ENCODE measurements at regions not wholly inside any gene's neighbourhood (a gene's known extent, or its start where the extent isn't known, plus 50 kb on each side); places are given as distances from the start of the nearest gene placed in this dataset.
"Not testable (repeated sequence)": the region's sequence is repeated elsewhere in the genome, so short reads cannot be mapped to it uniquely, and the experiment has no call there.

DNA sequence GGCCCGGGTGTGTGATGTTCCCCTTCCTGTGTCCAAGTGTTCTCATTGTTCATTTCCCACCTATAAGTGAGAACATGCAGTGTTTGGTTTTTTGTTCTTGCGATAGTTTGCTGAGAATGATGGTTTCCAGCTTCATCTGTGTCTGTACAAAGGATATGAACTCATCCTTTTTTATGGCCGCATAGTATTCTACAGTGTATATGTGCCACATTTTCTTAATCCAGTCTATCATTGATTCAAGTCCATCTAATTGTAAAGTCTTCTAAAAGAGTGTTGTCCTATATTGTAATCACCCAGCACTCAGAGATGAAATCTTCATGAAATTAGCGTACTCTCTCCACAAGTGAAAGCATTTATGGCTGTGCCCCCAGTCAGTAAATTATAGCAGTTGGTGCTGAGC, 1096.6 kb downstream of the UQCRFS1 start:
- not testable (repeated sequence) for DNase-seq

DNA sequence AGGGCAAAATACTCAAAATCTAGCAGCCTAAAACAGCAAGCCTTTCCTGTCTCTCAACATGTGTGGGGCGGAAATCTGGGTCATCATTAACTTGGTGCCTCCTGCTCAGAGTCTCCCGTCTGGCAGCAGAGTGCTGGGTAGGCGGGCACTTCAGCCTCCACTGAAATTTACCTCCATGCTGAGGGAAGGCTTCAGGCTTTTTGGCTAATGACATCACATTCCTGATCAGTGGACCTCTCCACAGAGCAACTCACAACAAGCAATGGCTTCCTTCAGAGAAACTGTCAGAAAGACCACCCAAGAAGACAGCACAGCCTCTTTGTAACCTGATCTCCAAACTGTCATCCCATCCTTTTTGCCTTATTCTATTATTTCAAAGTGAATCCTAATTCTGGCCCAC, 1109.0 kb downstream of the UQCRFS1 start:
- no peak for DNase-seq

DNA sequence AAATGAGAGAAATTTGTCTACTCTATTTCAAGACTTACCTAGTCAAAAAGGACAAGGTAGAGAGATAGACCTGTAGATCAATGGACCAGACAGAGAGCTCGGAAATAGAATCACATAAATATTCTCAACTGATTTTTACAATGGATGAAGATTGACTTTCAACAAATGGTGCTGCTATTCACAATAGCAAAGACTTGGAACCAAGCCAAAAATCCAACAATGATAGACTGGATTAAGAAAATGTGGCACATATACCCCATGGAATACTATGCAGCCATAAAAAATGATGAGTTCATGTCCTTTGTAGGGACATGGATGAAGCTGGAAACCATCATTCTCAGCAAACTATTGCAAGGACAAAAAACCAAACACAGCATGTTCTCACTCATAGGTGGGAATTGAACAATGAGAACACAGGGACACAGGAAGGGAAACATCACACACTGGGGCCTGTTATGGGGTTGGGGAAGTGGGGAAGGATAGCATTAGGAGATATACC, 1128.2 kb downstream of the UQCRFS1 start:
- not testable (repeated sequence) for DNase-seq

DNA sequence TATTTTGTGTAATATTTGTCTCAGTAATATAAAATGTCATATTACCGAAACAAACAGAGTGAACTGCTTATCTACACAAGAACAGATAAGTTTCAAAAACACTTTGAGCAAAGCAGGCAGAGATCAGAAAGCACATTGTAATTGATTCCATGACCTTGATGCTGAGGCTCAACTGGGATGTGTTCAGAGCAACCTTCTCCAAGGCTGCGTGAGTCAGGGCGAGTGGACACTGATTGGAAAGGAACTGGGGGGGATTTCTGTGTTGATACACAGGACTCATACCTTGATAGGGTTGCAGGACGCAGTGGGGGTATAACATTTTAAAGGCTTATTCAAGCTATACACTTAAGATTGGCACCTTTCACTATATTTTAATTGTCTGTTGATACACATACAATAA, 1136.3 kb downstream of the UQCRFS1 start:
- DNase-seq = no peak

DNA sequence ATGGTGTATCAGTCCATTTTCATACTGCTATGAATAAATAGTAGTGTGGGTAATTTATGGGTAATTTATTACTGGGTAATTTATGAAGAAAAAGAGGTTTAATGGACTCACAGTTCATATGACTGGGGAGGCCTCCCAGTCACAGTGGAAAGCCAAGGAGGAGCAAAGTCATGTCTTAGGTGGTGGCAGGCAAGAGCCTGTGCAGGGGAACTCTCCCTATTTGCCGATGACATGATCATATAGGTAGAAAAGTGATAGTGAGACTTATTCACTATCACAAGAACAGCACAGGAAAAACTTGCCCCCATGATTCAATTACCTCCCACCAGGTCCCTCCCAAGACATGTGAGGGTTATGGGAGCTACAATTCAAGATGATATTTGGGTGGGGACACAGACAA, 1137.7 kb downstream of the UQCRFS1 start:
- no peak for DNase-seq

DNA sequence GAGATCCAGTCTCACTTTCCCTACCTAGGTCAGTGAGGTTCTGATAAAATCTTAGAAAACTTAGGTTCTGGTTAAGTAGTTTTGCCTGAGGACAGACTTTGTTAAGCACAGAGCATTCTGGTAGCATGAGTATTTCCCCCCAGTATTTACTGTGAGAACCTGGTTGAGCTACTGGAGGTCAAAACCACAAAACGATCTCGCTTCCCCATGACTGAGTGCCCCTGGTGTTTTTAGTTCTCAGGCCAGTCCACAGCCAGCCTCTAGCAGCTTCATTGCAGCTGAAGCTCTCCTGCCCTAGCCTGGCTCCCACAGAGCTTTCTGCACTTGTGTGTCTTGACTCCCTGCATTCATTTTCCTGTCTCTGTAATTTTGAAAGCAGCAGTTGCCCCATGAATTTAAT, 1138.2 kb downstream of the UQCRFS1 start:
- no peak for DNase-seq

DNA sequence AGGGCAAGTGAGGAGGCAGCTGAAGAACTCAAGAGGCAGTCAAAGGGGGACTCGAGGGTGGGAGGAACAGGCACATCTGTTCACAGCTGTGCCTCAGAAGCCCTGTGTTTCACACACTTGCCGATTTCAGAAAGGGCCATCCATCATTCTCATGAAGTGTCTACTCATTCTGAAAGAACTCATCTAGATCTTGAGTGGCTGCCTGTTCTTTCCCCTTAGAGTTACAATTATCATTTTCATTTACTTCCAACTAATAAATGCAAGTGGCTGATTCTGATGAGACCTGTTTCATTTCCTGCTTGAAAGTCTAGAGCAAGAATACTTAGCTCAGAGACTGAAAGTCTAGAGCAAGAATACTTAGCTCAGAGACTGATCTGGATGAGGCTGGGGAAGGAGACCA, 1145.1 kb downstream of the UQCRFS1 start:
- DNase-seq = no peak

DNA sequence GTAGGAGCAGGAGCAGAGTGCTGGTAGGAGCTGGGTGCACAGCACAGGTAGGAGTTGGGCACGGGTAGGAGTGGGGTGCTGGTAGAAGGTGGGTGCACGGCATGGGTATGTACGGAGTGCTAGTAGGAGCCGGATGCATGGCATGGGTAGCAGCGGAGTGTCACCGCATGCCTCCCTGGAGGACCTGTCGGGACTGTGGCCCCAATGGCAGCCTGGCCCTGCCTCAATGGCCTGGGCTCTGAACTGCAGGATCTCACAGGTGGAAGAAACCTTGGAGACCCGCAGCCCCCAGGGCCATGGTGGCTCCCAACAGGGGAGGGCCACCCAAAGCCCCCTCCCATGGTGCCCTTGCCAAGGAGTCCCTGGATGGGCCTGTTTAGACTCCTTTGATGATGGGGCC, 1146.0 kb downstream of the UQCRFS1 start:
- DNase-seq = no peak

DNA sequence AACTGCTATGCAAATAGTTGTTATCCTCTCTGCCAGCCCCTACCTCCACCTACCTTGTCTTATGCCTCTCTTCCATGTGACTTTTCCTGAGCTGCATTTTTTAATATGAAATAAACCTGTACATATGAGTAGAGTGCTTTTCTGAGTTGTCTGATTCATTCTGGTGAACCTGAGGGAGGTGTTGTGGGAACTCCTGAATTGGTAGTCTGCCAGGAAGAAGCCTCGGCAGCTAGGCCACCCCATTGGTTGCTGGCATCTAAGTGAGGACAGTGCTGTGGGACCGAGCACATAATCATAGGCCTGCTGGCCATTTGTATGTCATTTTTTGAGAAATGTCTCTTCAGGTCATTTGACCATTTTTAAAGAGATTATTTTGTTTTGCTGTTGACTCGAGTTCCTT, 1146.8 kb downstream of the UQCRFS1 start:
- DNase-seq = no peak

DNA sequence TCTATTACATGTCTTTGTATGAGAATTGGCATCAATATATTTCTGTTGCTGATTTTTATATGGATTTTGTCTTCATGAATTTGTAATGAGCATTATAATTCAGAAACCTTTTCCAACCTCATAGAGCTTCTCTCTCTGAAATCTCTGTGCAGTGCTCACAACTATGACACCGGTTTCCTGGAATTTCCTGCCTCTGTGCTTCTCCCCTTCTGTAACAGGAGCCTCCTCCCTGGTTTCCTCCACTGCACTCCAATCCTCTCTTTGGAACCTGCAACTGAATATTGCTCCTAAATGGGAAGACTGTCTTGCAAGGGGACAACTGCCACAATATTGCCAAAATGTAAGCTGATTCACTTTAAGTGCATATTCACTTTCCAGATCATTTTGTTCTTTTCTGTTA, 1147.9 kb downstream of the UQCRFS1 start:
- DNase-seq = no peak

DNA sequence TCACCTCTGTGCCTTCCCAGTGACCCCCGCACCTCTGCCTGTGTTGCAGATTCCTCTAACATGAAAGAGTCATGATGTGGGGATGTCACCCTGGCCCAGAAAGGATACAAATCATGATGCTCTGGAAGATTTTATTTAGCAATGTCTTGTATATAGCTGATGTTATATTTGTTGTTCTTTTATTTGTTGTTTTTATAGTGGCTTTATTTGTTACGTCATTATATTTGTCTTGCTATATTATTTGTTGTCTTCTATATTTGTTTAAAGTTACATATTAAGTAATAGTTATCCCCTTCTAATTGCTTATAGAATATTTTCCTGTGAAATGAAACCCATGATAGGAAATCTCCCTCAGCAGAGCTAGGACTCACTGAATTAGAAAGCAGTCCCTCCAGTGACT, 1149.2 kb downstream of the UQCRFS1 start:
- no peak for DNase-seq

DNA sequence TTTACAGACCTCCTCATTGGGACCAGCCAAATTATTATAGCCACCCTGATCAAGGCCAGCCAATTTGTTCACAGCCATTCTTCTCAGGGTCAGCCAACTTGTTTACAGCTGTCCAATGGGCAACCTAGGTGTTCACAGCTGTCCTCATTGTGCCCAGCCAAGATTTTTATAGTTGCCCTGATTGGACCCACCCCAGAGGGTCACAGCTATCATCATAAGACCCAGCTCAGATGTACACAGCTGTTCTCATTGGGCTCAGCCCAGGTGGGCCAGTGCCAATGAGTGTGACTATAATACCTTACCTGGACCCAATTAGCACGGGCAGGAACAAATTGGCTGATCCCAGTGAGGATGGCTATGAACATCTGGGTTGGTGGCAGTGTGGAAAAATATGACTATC, 1151.8 kb downstream of the UQCRFS1 start:
- DNase-seq = no peak

DNA sequence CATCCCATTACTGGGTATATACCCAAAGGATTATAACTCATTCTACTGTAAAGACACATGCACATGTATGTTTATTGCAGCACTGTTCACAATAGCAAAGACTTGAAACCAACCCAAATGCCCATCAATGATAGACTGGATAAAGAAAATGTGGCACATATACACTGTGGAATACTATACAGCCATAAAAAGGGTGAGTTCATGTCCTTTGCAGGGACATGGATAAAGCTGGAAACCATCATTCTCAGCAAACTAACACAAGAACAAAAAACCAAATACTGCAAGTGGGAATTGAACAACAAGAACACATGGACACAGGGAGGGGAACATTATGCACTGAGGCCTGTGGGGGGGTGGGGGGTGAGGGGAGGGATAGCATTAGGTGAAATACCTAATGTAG, 1155.9 kb downstream of the UQCRFS1 start:
- DNase-seq = not testable (repeated sequence)

DNA sequence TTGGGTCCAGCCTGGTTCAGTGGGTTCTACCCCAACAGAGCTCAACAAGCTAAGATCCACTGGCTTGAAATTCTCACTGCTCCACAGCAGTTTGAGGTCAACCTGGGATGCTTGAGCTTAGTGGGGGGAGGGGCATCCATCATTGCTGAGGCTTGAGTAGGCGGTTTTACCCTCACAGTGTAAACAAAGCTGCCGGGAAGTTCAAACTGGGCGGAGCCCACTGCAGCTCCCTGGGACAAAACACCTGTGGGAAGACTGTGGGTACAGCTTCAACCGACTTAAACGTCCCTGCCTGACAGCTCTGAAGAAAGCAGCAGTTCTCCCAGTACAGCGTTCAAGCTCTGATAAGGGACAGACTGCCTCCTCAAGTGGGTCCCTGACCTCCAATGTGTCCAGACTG, 1161.9 kb downstream of the UQCRFS1 start:
- DNase-seq = no peak

DNA sequence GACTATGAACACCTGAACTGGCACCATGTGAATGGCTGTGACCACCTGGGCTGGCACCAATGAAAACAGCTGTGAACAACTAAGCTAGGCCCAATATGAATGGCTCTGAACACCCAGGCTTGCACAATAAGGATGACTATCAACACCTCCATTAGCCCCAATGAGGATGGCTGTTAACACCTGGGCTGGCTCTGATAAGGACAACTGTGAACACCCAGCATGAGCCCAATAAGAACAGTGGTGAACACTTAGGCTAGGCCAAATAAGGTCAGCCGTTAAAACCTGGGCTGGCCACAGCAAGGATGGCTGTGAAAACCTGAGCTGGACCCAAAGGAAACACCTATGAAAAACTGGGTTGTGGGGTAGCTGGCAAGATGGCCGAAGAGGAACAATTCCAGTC, 1163.1 kb downstream of the UQCRFS1 start:
- no peak for DNase-seq

DNA sequence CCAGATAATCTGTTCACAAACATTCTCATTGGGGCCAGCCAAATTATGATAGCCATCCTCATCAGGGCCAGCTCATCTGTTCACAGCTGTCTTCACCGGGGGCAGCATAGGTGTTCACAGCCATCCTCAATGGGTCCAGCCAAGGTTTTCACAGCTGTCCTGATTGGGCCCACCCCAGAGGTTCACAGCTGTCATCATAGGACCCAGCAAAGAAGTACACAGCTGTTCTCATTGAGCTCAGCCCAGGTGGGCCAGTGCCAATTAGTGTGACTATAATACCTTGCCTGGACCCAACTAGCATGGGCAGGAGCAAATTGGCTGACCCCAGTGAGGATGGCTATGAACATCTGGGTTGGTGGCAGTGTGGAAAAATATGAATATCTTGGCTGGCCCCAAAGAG, 1166.0 kb downstream of the UQCRFS1 start:
- no peak for DNase-seq

DNA sequence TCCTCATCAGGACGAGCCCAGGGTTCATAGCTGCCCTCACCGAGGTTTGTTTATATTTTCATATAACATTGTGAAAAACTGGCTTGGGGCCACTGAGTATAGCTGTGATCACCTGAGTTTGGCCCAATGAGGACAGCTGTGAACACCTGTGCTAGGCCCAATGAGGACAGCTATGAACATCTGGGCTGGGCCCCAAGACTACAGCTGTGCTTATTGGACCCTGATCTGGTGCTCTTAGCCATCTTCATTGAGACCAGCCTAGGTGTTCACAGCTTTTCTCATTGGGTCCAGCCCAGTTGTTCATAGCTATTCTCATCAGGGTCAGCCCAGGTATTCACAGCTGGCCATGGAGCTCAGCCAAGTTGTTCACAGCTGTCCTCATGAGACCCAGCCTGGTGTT, 1167.3 kb downstream of the UQCRFS1 start:
- DNase-seq = no peak

DNA sequence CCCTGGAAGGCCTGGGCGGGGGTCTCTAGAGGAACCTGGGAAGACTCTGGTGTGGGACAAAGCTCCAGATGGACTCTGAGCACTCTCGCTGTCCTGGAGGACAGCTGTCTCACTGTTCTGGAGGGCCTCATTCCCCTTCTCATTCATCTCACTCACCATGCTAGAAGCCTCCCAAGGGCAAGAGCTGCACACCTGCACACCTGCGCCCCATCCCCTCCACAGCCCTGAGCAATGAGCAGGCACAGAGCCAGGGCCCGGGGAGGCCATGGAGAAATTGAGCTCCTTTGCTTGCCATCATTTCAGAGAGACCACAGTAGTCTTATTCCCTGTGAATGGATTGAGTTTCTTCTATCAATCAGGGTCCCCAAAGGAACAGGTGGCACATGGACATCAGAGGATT, 1168.5 kb downstream of the UQCRFS1 start:
- no peak for DNase-seq

DNA sequence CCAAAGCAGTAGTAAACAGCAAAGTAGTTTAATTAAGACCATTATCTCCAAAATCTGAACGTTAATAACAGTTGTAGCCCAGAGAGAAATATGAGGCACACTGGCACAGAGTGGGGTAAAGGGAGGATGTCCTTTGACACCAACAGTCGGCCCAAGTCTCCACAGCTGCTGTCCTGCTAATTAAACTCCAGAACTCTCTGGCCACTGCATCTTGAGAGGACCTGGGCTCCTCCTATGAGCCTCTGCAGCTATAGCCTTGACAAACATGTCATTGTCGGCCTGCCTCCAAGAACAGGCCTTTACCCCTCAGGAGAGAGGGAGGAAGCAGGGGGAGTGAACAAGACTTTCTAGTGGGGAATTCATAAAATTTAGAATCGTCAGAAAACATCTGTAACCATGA, 1170.4 kb downstream of the UQCRFS1 start:
- no peak for DNase-seq

DNA sequence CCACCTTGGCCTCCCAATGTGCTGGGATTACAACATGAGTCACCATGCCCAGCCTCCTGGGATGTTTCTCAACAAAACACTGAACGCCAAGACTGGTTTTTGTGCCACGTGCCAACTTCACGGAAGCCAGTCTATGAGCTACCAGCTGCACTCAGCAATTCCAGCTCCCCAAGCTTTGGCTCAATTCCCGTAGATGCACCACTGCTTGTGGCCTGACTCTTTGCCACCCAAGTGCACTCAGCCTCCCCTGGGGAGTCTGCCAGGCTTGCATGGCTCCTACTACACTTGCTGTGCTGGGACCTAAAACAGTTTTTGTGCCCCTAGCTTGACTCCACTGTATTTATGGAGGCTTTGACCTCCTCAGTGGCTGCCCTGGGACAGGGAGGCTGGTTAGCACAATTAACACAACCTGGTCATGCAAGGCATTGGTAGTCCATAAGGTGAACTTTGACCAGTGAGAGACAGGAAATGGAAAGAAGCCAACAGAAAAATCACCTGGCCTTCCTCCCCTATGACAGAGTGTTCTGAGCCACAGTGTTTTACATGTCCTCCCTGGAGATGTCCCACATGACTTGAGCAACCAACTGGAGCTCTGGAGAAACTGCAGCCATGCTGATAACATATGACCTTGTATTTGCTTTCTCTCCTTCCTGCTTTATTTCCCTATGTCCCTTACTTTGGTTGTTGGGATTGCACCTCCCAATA, 1173.1 kb downstream of the UQCRFS1 start:
- no peak for DNase-seq

DNA sequence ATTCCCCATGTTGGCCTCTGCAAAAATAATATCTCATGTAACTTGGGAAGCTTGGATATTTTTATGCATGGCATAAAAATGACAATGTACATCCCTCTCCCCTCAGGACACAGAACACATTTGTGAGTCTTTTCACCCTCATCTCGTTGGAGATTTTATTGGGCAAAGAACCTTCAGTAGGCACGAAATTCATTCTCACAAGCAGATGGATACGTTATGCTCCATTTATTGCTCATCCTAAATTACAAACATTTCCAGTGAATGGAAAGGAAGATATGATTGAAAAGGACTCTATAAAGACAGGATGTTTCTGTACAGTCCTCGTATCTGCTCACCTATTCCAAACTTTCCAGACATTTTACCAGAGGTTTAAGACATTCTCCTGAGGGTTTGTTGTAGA, 1175.8 kb downstream of the UQCRFS1 start:
- DNase-seq = no peak

DNA sequence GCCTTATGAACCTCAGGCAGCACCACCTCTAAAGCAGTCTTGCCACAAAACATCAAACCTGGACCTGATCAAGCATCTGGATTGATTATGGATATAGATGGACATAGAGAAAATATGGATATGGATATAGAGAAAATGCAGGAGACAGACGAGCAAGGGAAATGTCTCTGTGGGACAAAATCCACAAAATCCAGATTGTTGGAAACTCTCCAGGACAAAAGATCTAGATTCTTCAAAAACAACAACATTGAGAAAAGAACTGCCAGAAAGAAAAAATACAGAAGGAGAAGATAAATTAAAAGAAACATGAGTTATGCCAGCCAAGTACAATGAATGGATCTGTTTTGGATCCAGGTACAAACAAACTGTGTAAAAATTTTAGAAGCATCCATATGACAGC, 1176.5 kb downstream of the UQCRFS1 start:
- no peak for DNase-seq

DNA sequence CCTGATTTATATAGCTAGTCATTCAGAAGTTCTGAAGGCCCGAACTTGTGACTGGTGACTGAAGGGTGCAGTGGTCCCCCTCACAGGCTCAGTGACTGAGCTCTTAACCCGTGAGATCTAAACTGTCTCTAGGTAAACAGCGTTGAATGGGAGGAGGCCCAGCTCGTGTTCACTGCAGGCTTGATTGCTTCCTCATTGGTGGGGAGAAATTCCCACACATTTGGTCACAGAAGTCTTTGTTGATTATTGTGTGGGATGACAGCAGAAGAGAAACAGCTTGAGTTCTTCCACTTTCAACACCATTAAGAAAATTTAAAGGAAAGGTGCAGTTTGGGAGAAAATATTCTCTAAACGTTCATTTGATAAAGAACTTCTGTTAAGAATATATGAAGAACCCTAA, 1178.0 kb downstream of the UQCRFS1 start:
- DNase-seq = no peak

DNA sequence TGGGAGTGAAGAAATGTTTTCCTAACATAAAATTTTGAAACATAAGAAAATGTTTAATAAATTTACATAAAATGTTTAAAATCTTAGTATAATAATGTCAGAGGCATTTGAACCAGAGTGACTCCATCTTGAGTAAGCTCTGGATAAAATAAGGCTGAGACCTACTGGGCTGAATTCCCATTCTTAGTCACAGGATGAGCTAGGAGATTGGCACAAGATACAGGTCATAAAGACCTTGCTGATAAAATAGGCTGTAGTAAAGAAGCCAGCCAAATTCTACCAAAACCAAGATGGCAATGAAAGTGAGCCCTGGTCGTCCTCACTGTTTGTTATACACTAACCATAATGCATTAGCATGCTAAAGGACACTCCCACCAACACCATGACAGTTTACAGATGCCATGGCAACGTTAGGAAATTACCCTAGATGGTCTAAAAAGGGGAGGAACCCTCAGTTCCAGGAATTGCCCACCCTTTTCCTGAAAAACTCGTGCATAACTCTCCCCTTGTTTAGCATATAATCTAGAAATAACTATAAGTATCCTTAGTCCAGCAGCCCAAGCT, 1184.0 kb downstream of the UQCRFS1 start:
- no peak for DNase-seq

DNA sequence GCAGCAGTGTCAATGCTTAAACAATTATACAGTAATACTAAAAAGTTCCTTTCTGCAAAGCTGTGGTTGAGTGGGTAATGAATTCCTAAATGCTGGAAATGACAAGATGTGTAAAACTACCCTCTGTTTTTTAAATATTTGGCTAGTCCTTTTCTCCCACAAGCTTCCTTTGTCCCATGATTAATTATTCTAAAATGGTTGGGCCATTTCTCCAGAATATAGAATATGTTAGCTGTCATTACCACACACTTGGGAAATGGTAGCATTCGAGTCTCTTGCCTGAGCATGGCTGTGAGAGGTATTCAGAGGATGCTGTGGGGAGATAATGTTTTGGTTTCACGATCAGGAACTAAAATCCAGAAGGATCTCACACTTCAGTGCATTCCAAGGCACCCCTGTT, 1185.8 kb downstream of the UQCRFS1 start:
- no peak for DNase-seq

Data from activated effector memory CD4-positive, alpha-beta T cell treated with anti-CD3 and anti-CD28 coated beads, Interleukin-2, amount 50 U/mL, for 16 hours (primary cell).